DMS153 (cell line): ENCODE measurements at regions not wholly inside any gene's neighbourhood (a gene's known extent, or its start where the extent isn't known, plus 50 kb on each side); places are given as distances from the start of the nearest gene placed in this dataset.
A peak's percentile ranks its signal among the peaks of the same experiment; 100 is the strongest.
"Not testable (repeated sequence)": the region's sequence is repeated elsewhere in the genome, so short reads cannot be mapped to it uniquely, and the experiment has no call there.

Experiments
- DNase-seq: peaks from one replicate; lab custom pipeline; 2025; lab: John Stamatoyannopoulos, UW

DNA sequence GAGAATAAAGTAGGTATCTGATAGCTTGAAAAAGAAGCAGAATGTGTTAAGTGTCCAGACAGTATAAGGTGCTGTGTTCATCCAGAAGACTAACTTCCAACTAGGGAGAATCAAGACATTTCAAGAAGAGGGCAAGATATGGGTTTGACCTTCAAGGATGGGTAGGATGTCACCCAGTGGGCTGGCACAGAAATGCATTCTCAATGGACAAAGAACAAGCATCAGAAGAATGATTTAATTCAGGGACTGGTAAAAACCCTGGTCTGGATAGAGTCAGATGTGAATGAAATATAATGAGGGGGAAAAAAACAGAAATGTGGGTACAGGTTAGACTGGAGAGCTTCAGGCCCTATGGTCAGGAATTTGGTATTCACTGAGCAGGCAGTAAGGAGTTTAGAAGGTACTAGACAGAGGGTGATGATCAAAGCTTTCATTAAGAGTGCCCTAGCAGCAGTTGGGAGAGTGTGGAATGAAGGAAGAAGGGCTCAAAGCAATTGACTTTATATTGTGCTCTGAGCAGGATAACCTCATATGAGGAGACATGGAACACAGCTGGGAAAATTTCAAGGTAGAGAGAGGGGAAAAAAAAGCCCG lies 180.7 kb upstream of the ANK3 start:
- no peak for DNase-seq

GRCh38 chr10:60569681-60570080 lies 180.0 kb upstream of the ANK3 start:
- DNase-seq: no peak

- DNase-seq: no peak
These were observed 176.4 kb upstream of the ANK3 start for GRCh38 chr10:60566096-60566495.

DNA sequence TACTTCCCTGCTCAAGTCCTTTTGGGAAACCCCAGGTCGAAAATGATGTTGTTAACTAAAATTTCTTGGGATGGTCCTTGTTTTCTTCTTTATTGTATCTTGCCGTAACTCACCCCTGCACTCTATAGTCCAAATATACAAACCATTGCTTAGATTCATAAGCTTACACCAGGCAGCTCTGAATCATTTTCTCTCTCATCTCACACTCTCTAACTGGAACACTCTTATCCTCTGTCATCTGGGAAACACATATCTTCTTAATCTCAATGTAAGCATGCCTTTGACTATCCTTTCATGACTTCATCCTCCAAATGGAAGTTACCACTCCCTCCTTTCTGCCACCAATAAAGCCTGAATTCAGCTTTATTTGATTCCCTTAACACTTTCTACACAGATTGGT lies 175.8 kb upstream of the ANK3 start:
- no peak for DNase-seq

GRCh38 chr10:60564475-60564874 lies 174.8 kb upstream of the ANK3 start:
- no peak for DNase-seq

DNA sequence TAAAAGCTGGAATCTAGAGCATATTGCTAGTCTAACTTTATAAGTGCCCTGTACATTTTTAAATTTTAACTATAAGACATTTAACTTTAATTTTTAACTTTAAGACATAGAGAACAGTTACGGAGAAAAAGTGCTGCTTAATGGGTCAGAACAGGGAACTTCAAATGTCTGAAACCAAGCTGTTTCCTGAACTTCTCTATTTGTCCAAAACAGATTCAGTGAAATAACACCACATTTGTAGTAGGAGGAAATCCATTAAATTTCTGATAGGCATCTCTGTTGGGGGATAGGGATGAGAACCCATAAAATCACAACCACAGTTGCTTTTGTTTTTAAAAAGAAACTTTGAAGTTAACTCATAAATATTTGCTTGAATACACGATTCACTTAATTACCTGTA lies 170.8 kb upstream of the ANK3 start:
- DNase-seq: no peak

DNA sequence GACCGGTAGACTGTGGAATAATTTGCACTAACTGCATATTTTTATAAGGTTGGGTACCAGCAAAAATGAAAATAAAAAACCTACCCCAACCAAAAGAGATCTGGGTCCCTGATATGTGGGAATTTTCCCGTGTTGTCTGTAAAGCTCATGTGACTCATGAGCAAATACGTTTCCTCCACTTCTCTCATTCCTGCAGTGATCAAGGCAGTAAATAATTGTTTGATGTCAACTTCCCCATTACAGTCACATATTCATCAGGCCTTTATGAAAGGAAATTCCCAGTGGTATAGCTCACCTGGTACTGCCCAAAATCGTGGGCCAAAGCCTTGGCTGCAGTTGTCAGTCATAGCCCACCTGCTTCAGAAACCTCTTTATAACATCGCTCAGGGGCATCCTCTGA lies 166.0 kb upstream of the ANK3 start:
- no peak for DNase-seq

- peak; percentile 26 for DNase-seq
These were observed 160.0 kb upstream of the ANK3 start for GRCh38 chr10:60549686-60550085.

DNA sequence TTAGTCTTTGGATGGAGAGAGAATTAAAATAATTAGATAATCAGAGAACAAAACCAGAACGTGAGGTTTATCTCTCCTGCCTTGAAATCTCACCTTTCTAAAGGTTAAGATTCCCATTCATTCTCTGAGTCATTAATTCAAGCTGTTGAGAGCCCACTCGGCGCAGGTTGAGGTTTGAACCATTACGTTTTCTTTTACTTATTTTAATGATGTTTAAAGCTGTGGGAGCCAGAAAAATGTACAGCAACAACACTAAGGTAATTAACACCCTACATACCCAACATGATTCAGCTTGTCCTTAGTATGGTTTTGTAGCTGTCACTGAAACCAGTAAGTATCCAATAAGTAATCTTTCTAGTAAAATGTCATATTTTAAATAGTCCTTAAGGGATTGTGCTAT lies 153.0 kb upstream of the ANK3 start:
- no peak for DNase-seq

- no peak for DNase-seq
These were observed 151.8 kb upstream of the ANK3 start for GRCh38 chr10:60541451-60541850.

- DNase-seq: no peak
These were observed 148.0 kb upstream of the ANK3 start for GRCh38 chr10:60537697-60538096.

DNA sequence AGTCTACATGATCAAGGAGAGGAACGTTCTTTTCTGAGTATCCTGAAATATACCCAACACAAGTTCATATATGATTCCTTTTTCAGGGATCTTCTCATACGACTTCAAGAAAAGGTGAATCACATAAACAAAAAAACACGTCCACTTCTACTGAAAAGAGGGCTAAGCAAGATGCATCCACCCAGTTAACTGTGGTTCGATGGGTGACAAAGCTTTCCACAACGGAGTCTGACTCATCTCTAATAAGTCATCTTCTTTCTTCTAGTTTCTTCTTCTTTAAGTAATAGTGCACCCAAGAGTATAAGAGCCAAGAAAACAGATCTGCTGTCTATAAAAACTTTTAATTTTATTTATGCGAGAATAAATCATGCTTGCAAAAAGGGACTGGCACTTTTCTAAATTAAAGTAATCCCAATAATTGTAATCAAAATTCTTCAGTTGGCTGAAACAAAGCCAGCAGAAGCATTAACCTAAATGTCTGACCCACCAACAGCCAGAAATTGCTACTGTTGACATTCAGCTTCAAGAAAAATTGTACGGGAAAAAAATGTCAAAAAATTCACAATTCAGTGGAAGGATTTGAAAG lies 146.9 kb upstream of the ANK3 start:
- no peak for DNase-seq

DNA sequence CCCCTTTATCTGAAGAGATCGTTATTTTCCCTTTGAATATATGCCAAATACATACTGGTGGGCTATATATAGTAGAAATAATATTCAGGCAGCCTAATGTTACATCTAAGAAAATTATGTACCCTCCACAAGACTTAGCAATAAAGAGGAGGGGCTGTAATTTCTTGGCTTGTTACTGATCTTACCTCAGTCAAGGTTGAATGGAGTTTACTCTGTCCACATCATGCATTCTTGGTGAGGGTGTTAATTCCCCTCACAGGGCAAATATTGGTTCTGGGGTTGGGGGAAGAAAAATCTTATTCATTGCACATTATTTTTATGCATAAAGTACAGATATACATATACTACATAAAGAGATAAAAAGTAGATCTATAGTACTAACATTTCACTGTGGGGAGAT lies 145.8 kb upstream of the ANK3 start:
- DNase-seq: no peak

- no peak for DNase-seq
These were observed 145.2 kb upstream of the ANK3 start for GRCh38 chr10:60534761-60535389.

DNA sequence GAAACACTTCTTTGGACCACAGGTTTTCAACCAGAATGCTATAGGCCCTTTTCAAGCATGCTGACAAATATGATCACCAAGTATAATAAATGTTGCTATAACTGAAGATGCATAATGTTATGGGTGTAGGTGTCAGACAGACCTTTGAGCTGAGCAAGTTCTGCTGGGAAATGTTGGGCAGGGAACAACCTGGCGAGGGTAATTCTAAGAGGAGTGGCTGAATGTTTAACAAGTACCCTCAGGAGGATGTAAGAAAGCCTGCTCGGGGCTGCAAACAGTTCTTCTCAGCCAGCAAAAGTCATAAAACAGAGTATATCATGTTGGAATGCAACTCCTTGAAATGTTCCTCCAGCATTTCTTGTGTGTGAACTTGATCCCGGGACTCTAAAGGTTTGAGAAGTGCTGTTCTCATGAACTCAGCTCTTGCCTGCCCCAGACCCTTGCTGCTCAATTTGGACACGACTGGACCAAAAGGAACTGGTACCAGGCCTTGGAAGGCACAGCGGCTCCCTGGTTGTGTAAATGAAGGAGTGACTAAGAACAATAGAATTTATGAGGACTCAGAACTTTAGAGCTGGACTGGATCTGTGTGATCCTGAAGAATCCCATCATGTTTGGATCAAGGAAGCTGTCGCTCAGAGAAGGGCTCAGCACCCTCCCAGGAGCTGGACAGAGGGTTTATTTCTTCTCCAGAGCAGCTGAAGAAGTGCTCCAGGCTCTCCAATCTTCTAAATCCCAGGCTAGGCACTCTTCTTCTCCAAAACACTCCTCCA lies 143.2 kb upstream of the ANK3 start:
- no peak for DNase-seq

DNA sequence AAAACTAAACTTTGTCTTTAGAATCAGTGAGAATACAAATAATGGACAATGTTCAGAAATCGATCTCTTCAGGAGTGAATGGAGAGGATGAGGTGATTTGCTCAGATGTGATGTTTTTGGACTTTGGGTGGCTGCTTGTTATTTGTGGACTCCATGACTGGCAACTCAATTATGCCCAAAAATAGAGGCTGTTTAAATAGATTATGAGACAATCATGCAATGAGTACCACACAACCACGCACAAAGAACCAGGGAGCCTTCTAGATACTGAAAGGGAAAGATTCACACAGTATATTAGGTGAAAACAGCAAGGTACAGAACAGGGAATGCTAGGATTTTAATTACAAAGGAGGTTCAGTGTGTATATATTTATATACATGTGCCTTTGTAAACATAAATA lies 141.3 kb upstream of the ANK3 start:
- no peak for DNase-seq

DNA sequence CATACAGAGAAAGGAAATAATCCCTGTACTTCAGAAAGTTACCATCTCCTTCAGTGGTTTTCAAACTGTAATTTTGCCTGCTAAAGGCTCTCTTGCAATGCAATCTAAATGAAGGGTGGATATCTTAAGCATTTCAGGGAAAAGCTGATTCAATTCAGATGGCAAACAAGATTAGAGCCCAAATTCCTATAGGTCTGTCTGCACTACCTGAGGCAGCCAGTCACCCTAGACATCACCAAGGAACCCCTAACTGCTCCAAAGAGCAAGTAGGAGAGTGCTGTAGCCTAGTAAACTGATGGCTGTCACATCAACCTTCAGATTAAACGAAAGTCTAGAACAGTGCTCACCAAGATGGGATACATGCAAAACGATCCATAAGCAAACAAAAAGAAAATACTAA lies 138.0 kb upstream of the ANK3 start:
- no peak for DNase-seq

GRCh38 chr10:60525716-60526585 lies 136.3 kb upstream of the ANK3 start:
- DNase-seq: no peak

DNA sequence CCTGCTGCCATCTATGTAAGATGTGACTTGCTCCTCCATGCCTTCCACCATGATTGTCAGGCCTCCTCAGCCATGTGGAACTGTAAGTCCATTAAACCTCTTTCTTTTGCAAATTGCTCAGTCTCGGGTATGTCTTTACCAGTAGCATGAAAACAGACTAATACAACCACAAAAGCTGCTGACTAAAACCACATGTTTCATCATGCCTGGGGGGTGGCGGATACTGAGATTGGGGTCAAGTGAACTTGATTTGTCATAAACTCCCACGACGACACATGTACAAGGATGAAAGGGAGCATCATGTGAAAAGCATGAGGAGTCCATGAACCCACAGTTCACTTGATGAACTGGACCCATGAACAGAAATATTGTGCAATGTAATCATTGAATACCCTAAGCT lies 134.9 kb upstream of the ANK3 start:
- no peak for DNase-seq

DNA sequence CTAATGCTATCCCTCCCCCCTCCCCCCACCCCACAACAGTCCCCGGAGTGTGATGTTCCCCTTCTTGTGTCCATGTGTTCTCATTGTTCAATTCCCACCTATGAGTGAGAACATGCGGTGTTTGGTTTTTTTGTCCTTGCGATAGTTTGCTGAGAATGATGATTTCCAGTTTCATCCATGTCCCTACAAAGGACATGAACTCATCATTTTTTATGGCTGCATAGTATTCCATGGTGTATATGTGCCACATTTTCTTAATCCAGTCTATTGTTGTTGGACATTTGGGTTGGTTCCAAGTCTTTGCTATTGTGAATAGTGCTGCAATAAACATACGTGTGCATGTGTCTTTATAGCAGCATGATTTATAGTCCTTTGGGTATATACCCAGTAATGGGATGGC lies 133.7 kb upstream of the ANK3 start:
- DNase-seq: not testable (repeated sequence)

DNA sequence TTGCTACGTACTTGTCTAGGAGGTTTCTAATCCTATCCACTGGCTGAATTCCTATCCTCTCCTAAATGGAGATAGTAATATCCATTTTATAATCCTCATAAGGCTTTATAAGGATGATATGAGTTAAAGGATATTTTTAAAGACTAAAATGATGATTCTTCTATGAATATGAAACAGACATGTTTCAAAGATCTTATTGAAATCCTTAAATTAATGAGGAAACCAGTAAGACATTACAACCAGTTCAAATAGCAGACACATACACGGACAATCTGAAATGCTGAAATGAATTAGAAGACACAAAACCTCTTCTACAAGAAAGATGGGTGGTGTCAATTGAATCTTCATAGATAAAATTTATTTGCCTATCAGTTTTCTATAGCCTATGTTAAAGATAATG lies 132.9 kb upstream of the ANK3 start:
- no peak for DNase-seq

DNA sequence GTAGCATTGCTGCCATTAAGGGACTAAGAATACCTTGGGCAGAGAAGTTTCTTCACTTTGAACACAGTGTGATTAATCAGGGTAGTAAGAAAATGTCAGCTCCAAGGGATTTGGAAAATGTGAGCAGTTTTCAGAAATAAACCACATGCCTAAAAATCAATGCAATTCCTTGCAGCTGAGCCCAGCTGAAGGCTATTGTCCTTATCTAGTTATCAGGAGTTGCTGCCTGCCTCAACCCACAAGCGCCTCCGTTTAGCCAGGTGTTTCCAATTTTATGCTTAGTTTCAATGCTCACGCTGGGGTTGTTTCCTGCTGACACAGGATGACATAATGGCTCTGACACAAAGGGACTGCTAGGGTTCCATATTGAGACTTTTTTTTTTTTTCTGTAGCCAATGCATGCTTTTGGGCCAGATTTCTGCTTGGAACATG lies 132.3 kb upstream of the ANK3 start:
- DNase-seq: peak; percentile 74
